Activated CD4-positive, alpha-beta memory T cell treated with anti-CD3 and anti-CD28 coated beads for 36 hours (primary cell): ENCODE measurements at regions not wholly inside any gene's neighbourhood (a gene's known extent, or its start where the extent isn't known, plus 50 kb on each side); places are given as distances from the start of the nearest gene placed in this dataset.

ENCODE experiments used
- CTCF ChIA-PET: fragments of 350-600 bp; sonication (Branson Sonifier 250); formaldehyde crosslinking; loops from one replicate; lab custom pipeline; 2021; ENCODE audit warnings: antibody characterized with exemption, inconsistent platforms; lab: Charles Lee
- POLR2A ChIA-PET: fragments of 350-600 bp; sonication (Branson Sonifier 250); formaldehyde crosslinking; loops from one replicate; lab custom pipeline; 2021; ENCODE audit warnings: antibody characterized with exemption; lab: Charles Lee
- DNase-seq: peaks from one replicate; pipeline ENCODE4 v3.0.0-alpha.2; 2020
- H3K27ac Mint-ChIP-seq: one replicate; pipeline ENCODE4 v1.8.0; 2021; ENCODE audit warnings: mixed read lengths
- H3K27me3 Mint-ChIP-seq: one replicate; pipeline ENCODE4 v1.8.0; 2021; ENCODE audit warnings: mixed read lengths
- H3K36me3 Mint-ChIP-seq: one replicate; pipeline ENCODE4 v1.8.0; 2021; ENCODE audit warnings: mixed read lengths
- H3K4me1 Mint-ChIP-seq: one replicate; pipeline ENCODE4 v1.8.0; 2021; ENCODE audit warnings: low read depth, mixed read lengths
- H3K4me3 Mint-ChIP-seq: one replicate; pipeline ENCODE4 v1.8.0; 2021; ENCODE audit warnings: mild to moderate bottlenecking, mixed read lengths
- H3K9me3 Mint-ChIP-seq: one replicate; pipeline ENCODE4 v1.8.0; 2021; ENCODE audit warnings: mixed read lengths
- intact Hi-C: fragments of 100-400 bp; cut with micrococcal nuclease; formaldehyde crosslinking; loops from one replicate; pipeline ENCODE4 v1.15.1; 2023

GRCh38 chr9:89955144-89955543 lies 350.3 kb downstream of the GADD45G start:
- no peak for DNase-seq
- intact Hi-C loops = no loop called here
- H3K4me1 Mint-ChIP-seq = peaks cover 22% of the 10 kb centered on the region
- ChIA-PET CTCF (no interaction called here), POLR2A (no interaction called here)
- no peak overlapping the region for H3K27ac Mint-ChIP-seq
- no peaks in the 10 kb centered on the region for H3K27me3 Mint-ChIP-seq
- H3K9me3 Mint-ChIP-seq = peaks cover 8% of the 10 kb centered on the region
- no peaks in the 10 kb centered on the region for H3K36me3 Mint-ChIP-seq
- no peak overlapping the region for H3K4me3 Mint-ChIP-seq

- peaks cover 8% of the 10 kb centered on the region for H3K9me3 Mint-ChIP-seq
- no peak overlapping the region for H3K27ac Mint-ChIP-seq
- intact Hi-C loops = no loop called here
- no peak for DNase-seq
- POLR2A ChIA-PET = no interaction called here
- H3K27me3 Mint-ChIP-seq = no peaks in the 10 kb centered on the region
- no peak overlapping the region for H3K4me3 Mint-ChIP-seq
- no peaks in the 10 kb centered on the region for H3K36me3 Mint-ChIP-seq
- CTCF ChIA-PET = no interaction called here
- peaks cover 22% of the 10 kb centered on the region for H3K4me1 Mint-ChIP-seq
These were observed 350.8 kb downstream of the GADD45G start for GRCh38 chr9:89955626-89956025.

- Mint-ChIP-seq H3K27ac (no peak overlapping the region), H3K4me3 (no peak overlapping the region), H3K27me3 (no peaks in the 10 kb centered on the region), H3K4me1 (peaks cover 22% of the 10 kb centered on the region), H3K9me3 (peaks cover 8% of the 10 kb centered on the region), H3K36me3 (no peaks in the 10 kb centered on the region)
- no peak for DNase-seq
- intact Hi-C loops = no loop called here
- ChIA-PET POLR2A (no interaction called here), CTCF (no interaction called here)
These were observed 351.5 kb downstream of the GADD45G start for GRCh38 chr9:89956331-89956730.

- H3K36me3 Mint-ChIP-seq = no peaks in the 10 kb centered on the region
- ChIA-PET CTCF (interaction anchor here (1.6 kb wide), 1 partner anchor 354 kb away, joined by 4 read pairs; no protein-coding TSS in a partner anchor), POLR2A (no interaction called here)
- peaks cover 8% of the 10 kb centered on the region for H3K9me3 Mint-ChIP-seq
- H3K27ac Mint-ChIP-seq = no peak overlapping the region
- H3K4me3 Mint-ChIP-seq = no peak overlapping the region
- no peak for DNase-seq
- intact Hi-C loops = no loop called here
- H3K27me3 Mint-ChIP-seq = no peaks in the 10 kb centered on the region
- peaks cover 22% of the 10 kb centered on the region for H3K4me1 Mint-ChIP-seq
These were observed 352.1 kb downstream of the GADD45G start for GRCh38 chr9:89956907-89957306.

- DNase-seq = no peak
- Mint-ChIP-seq H3K4me1 (peaks cover 17% of the 10 kb centered on the region), H3K27me3 (no peaks in the 10 kb centered on the region), H3K27ac (no peak overlapping the region), H3K9me3 (peaks cover 2% of the 10 kb centered on the region), H3K36me3 (no peaks in the 10 kb centered on the region), H3K4me3 (no peak overlapping the region)
- intact Hi-C loops = no loop called here
- ChIA-PET POLR2A (no interaction called here), CTCF (interaction anchor here (1.6 kb wide), 1 partner anchor 355 kb away, joined by 4 read pairs; no protein-coding TSS in a partner anchor)
These were observed 353.3 kb downstream of the GADD45G start for GRCh38 chr9:89958086-89958485.

GRCh38 chr9:89961616-89962341 lies 357.0 kb downstream of the GADD45G start:
- intact Hi-C loops = no loop called here
- peaks cover 4% of the 10 kb centered on the region for H3K27me3 Mint-ChIP-seq
- no peaks in the 10 kb centered on the region for H3K36me3 Mint-ChIP-seq
- no peak for DNase-seq
- no peaks in the 10 kb centered on the region for H3K9me3 Mint-ChIP-seq
- no peak overlapping the region for H3K4me3 Mint-ChIP-seq
- peaks cover 12% of the 10 kb centered on the region for H3K4me1 Mint-ChIP-seq
- no peak overlapping the region for H3K27ac Mint-ChIP-seq
- ChIA-PET POLR2A (interaction anchor here (0.6 to 1.1 kb wide), 3 partner anchors 22 to 116 kb away, joined by 3 read pairs; no protein-coding TSS in a partner anchor), CTCF (interaction anchor here (1.4 to 1.5 kb wide), 2 partner anchors 10 to 140 kb away, joined by 3 read pairs; no protein-coding TSS in a partner anchor)

GRCh38 chr9:89963280-89963679 lies 358.5 kb downstream of the GADD45G start:
- H3K27ac Mint-ChIP-seq = no peak overlapping the region
- peaks cover 4% of the 10 kb centered on the region for H3K27me3 Mint-ChIP-seq
- H3K4me1 Mint-ChIP-seq = peaks cover 12% of the 10 kb centered on the region
- no peak for DNase-seq
- POLR2A ChIA-PET = no interaction called here
- intact Hi-C loops = no loop called here
- no peak overlapping the region for H3K4me3 Mint-ChIP-seq
- H3K36me3 Mint-ChIP-seq = no peaks in the 10 kb centered on the region
- CTCF ChIA-PET = no interaction called here
- H3K9me3 Mint-ChIP-seq = no peaks in the 10 kb centered on the region

GRCh38 chr9:89967527-89967926 lies 362.7 kb downstream of the GADD45G start:
- no peak overlapping the region for H3K4me3 Mint-ChIP-seq
- intact Hi-C loops = no loop called here
- ChIA-PET POLR2A (no interaction called here), CTCF (no interaction called here)
- H3K4me1 Mint-ChIP-seq = peaks cover 22% of the 10 kb centered on the region
- no peak for DNase-seq
- H3K27ac Mint-ChIP-seq = no peak overlapping the region
- no peaks in the 10 kb centered on the region for H3K9me3 Mint-ChIP-seq
- no peaks in the 10 kb centered on the region for H3K36me3 Mint-ChIP-seq
- H3K27me3 Mint-ChIP-seq = peaks cover 4% of the 10 kb centered on the region

GRCh38 chr9:89969156-89969675 lies 364.4 kb downstream of the GADD45G start:
- peaks cover 30% of the 10 kb centered on the region for H3K4me1 Mint-ChIP-seq
- H3K36me3 Mint-ChIP-seq = no peaks in the 10 kb centered on the region
- H3K9me3 Mint-ChIP-seq = no peaks in the 10 kb centered on the region
- POLR2A ChIA-PET = interaction anchor here (1.0 to 1.1 kb wide), 2 partner anchors 16 to 17 kb away, joined by 3 read pairs; no protein-coding TSS in a partner anchor
- CTCF ChIA-PET = interaction anchor here (0.6 to 1.7 kb wide), 4 partner anchors 15 to 371 kb away, joined by 3 to 8 read pairs (median 7); no protein-coding TSS in a partner anchor
- intact Hi-C loops = loop anchor here (1.0 to 2.0 kb wide), 2 partner anchors 14 to 16 kb away; no protein-coding TSS in a partner anchor
- no peak overlapping the region for H3K4me3 Mint-ChIP-seq
- DNase-seq = peak; percentile 56
- no peak overlapping the region for H3K27ac Mint-ChIP-seq
- H3K27me3 Mint-ChIP-seq = peaks cover 4% of the 10 kb centered on the region

- ChIA-PET CTCF (interaction anchor here (0.6 to 1.7 kb wide), 4 partner anchors 42 to 372 kb away, joined by 3 to 7 read pairs (median 5); no protein-coding TSS in a partner anchor), POLR2A (interaction anchor here (1.0 to 1.1 kb wide), 2 partner anchors 17 to 18 kb away, joined by 3 read pairs; no protein-coding TSS in a partner anchor)
- intact Hi-C loops = loop anchor here (1.0 to 2.0 kb wide), 2 partner anchors 13 to 17 kb away; no protein-coding TSS in a partner anchor
- H3K27me3 Mint-ChIP-seq = peaks cover under 1% of the 10 kb centered on the region
- H3K4me1 Mint-ChIP-seq = peaks cover 30% of the 10 kb centered on the region
- no peaks in the 10 kb centered on the region for H3K9me3 Mint-ChIP-seq
- DNase-seq = peak; percentile 18
- H3K27ac Mint-ChIP-seq = no peak overlapping the region
- no peak overlapping the region for H3K4me3 Mint-ChIP-seq
- no peaks in the 10 kb centered on the region for H3K36me3 Mint-ChIP-seq
These were observed 365.2 kb downstream of the GADD45G start for GRCh38 chr9:89969881-89970639.

- CTCF ChIA-PET = interaction anchor here (1.2 kb wide), 1 partner anchor 131 kb away, joined by 3 read pairs; no protein-coding TSS in a partner anchor
- no peak for DNase-seq
- POLR2A ChIA-PET = no interaction called here
- Mint-ChIP-seq H3K4me1 (peaks cover 30% of the 10 kb centered on the region), H3K36me3 (no peaks in the 10 kb centered on the region), H3K4me3 (no peak overlapping the region), H3K27ac (no peak overlapping the region), H3K9me3 (no peaks in the 10 kb centered on the region), H3K27me3 (no peaks in the 10 kb centered on the region)
- intact Hi-C loops = no loop called here
These were observed 365.9 kb downstream of the GADD45G start for GRCh38 chr9:89970701-89971100.

GRCh38 chr9:89972535-89972934 lies 367.7 kb downstream of the GADD45G start:
- H3K9me3 Mint-ChIP-seq = no peaks in the 10 kb centered on the region
- DNase-seq = no peak
- CTCF ChIA-PET = no interaction called here
- peaks cover 30% of the 10 kb centered on the region for H3K4me1 Mint-ChIP-seq
- H3K27ac Mint-ChIP-seq = no peak overlapping the region
- H3K27me3 Mint-ChIP-seq = no peaks in the 10 kb centered on the region
- no peaks in the 10 kb centered on the region for H3K36me3 Mint-ChIP-seq
- POLR2A ChIA-PET = no interaction called here
- intact Hi-C loops = no loop called here
- H3K4me3 Mint-ChIP-seq = no peak overlapping the region
